ENCODE measurements at regions not wholly inside any gene's neighbourhood (a gene's known extent, or its start where the extent isn't known, plus 50 kb on each side); places are given as distances from the start of the nearest gene placed in this dataset.
A peak's percentile ranks its signal among the peaks of the same experiment; 100 is the strongest.

- ChIA-PET CTCF (no interaction called here), POLR2A (no interaction called here)
- Histone ChIP-seq H3K36me3 (ENCODE audit: control insufficient read depth, insufficient read depth, low read length) (no peaks in the 10 kb centered on the region), H3K4me1 (peaks cover 41% of the 10 kb centered on the region), H3K4me3 (ENCODE audit: low read depth, low read length) (no peak overlapping the region), H3K9me3 (no peaks in the 10 kb centered on the region), H3K27me3 (replicated peaks; ENCODE audit: control insufficient read depth, insufficient read depth, low read length) (no peaks in the 10 kb centered on the region)
- no TSS peak for BruUV-seq (replicated peaks)
- H3K36me3 Mint-ChIP-seq (ENCODE audit: insufficient read depth, unreplicated experiment), result peaks cover 14% of the 10 kb centered on the region
- intact Hi-C loops (cut with micrococcal nuclease; ENCODE audit: unreplicated experiment), result loop anchor here (2.0 kb wide), 1 partner anchor 20 kb away; no protein-coding TSS in a partner anchor
- H3K4me1 Mint-ChIP-seq (ENCODE audit: low read depth, unreplicated experiment), result peaks cover 42% of the 10 kb centered on the region
- peak overlapping the region; percentile 39 for H3K4me3 Mint-ChIP-seq (ENCODE audit: unreplicated experiment)
- H3K9me3 Mint-ChIP-seq (ENCODE audit: unreplicated experiment), result no peaks in the 10 kb centered on the region
- no peaks in the 10 kb centered on the region for H3K27me3 Mint-ChIP-seq (ENCODE audit: insufficient read depth, unreplicated experiment)
- no peak for TF ChIP-seq CTCF (IDR thresholded peaks at IDR 0.05; ENCODE audit: insufficient read depth in 1 of 2, low read depth in 1 of 2, low read length in 1 of 2, severe bottlenecking in 1 of 2, unreplicated experiment in 1 of 2)
- H3K27ac Mint-ChIP-seq (ENCODE audit: unreplicated experiment), result peak overlapping the region; percentile 66
- DNase-seq, result no peak
Observed at GRCh38 chr4:157997296-157997695, 175.5 kb downstream of the GASK1B start.

GRCh38 chr4:157996061-157997028 is 176.5 kb downstream of the GASK1B start:
- no peaks in the 10 kb centered on the region for H3K27me3 Mint-ChIP-seq (ENCODE audit: insufficient read depth, unreplicated experiment)
- intact Hi-C loops (cut with micrococcal nuclease; ENCODE audit: unreplicated experiment), result loop anchor here (2.0 kb wide), 1 partner anchor 20 kb away; no protein-coding TSS in a partner anchor

GRCh38 chr4:157994863-157995262 is 178.0 kb downstream of the GASK1B start:
- intact Hi-C loops (cut with micrococcal nuclease; ENCODE audit: unreplicated experiment), result loop anchor here (1.0 to 2.0 kb wide), 3 partner anchors 100 to 160 kb away; no protein-coding TSS in a partner anchor
- H3K27me3 Mint-ChIP-seq (ENCODE audit: insufficient read depth, unreplicated experiment), result no peaks in the 10 kb centered on the region
- Histone ChIP-seq H3K27me3 (replicated peaks; ENCODE audit: control insufficient read depth, insufficient read depth, low read length) (no peaks in the 10 kb centered on the region), H3K4me1 (peaks cover 42% of the 10 kb centered on the region), H3K4me3 (ENCODE audit: low read depth, low read length) (no peak overlapping the region), H3K9me3 (no peaks in the 10 kb centered on the region), H3K36me3 (ENCODE audit: control insufficient read depth, insufficient read depth, low read length) (no peaks in the 10 kb centered on the region)
- H3K4me1 Mint-ChIP-seq (ENCODE audit: low read depth, unreplicated experiment), result peaks cover 21% of the 10 kb centered on the region
- POLR2A ChIA-PET, result no interaction called here
- H3K9me3 Mint-ChIP-seq (ENCODE audit: unreplicated experiment), result no peaks in the 10 kb centered on the region
- peak overlapping the region; percentile 49 for H3K4me3 Mint-ChIP-seq (ENCODE audit: unreplicated experiment)
- no TSS peak for BruUV-seq (replicated peaks)
- TF ChIP-seq CTCF (IDR thresholded peaks at IDR 0.05; ENCODE audit: insufficient read depth in 1 of 2, low read depth in 1 of 2, low read length in 1 of 2, severe bottlenecking in 1 of 2, unreplicated experiment in 1 of 2), result no peak
- peaks cover 7% of the 10 kb centered on the region for H3K36me3 Mint-ChIP-seq (ENCODE audit: insufficient read depth, unreplicated experiment)
- CTCF ChIA-PET, result no interaction called here
- H3K27ac Mint-ChIP-seq (ENCODE audit: unreplicated experiment), result no peak overlapping the region
- DNase-seq, result peak in 1 of 2 experiments; percentile 54

More at GRCh38 chr4:157996061-157997028, 176.5 kb downstream of the GASK1B start:
- TF ChIP-seq CTCF (IDR thresholded peaks at IDR 0.05; ENCODE audit: insufficient read depth in 1 of 2, low read depth in 1 of 2, low read length in 1 of 2, severe bottlenecking in 1 of 2, unreplicated experiment in 1 of 2), result no peak
- no peak overlapping the region for H3K27ac Mint-ChIP-seq (ENCODE audit: unreplicated experiment)
- no peak for DNase-seq
- POLR2A ChIA-PET, result no interaction called here
- H3K9me3 Mint-ChIP-seq (ENCODE audit: unreplicated experiment), result no peaks in the 10 kb centered on the region
- H3K36me3 Mint-ChIP-seq (ENCODE audit: insufficient read depth, unreplicated experiment), result peaks cover 14% of the 10 kb centered on the region
- peaks cover 34% of the 10 kb centered on the region for H3K4me1 Mint-ChIP-seq (ENCODE audit: low read depth, unreplicated experiment)
- CTCF ChIA-PET, result no interaction called here
- H3K9me3 ChIP-seq, result no peaks in the 10 kb centered on the region
- H3K27me3 ChIP-seq (replicated peaks; ENCODE audit: control insufficient read depth, insufficient read depth, low read length), result no peaks in the 10 kb centered on the region
- BruUV-seq (replicated peaks), result no TSS peak
- H3K4me3 Mint-ChIP-seq (ENCODE audit: unreplicated experiment), result no peak overlapping the region
- H3K4me1 ChIP-seq, result peaks cover 42% of the 10 kb centered on the region
- no peaks in the 10 kb centered on the region for H3K36me3 ChIP-seq (ENCODE audit: control insufficient read depth, insufficient read depth, low read length)
- no peak overlapping the region for H3K4me3 ChIP-seq (ENCODE audit: low read depth, low read length)
